ENCODE measurements at regions not wholly inside any gene's neighbourhood (a gene's known extent, or its start where the extent isn't known, plus 50 kb on each side); places are given as distances from the start of the nearest gene placed in this dataset.

GRCh38 chr5:125103459-125103858 lies 357.0 kb upstream of the ZNF608 start:
- no peak for DNase-seq

GRCh38 chr5:125106271-125106670 lies 359.8 kb upstream of the ZNF608 start:
- no peak for DNase-seq

- DNase-seq: no peak
Measured at GRCh38 chr5:125106881-125107280, 360.4 kb upstream of the ZNF608 start.

GRCh38 chr5:125109293-125109692 lies 362.9 kb upstream of the ZNF608 start:
- DNase-seq: no peak

- DNase-seq: no peak
Measured at GRCh38 chr5:125109816-125110215, 363.4 kb upstream of the ZNF608 start.

GRCh38 chr5:125112196-125112595 lies 365.8 kb upstream of the ZNF608 start:
- DNase-seq: no peak

- DNase-seq: no peak
Measured at GRCh38 chr5:125113328-125113727, 366.9 kb upstream of the ZNF608 start.

- DNase-seq: no peak
Measured at GRCh38 chr5:125115195-125115525, 368.7 kb upstream of the ZNF608 start.

GRCh38 chr5:125117566-125117965 lies 371.1 kb upstream of the ZNF608 start:
- no peak for DNase-seq

GRCh38 chr5:125120012-125120411 lies 373.6 kb upstream of the ZNF608 start:
- DNase-seq: no peak

- DNase-seq: no peak
Measured at GRCh38 chr5:125125031-125125823, 378.8 kb upstream of the ZNF608 start.

GRCh38 chr5:125126050-125126449 lies 379.6 kb upstream of the ZNF608 start:
- no peak for DNase-seq

- DNase-seq: no peak
Measured at GRCh38 chr5:125129151-125129806, 382.8 kb upstream of the ZNF608 start.

- no peak for DNase-seq
Measured at GRCh38 chr5:125130591-125130990, 384.2 kb upstream of the ZNF608 start.

- DNase-seq: no peak
Measured at GRCh38 chr5:125134216-125135081, 388.0 kb upstream of the ZNF608 start.

GRCh38 chr5:125137535-125137934 lies 391.1 kb upstream of the ZNF608 start:
- no peak for DNase-seq

- no peak for DNase-seq
Measured at GRCh38 chr5:125138266-125138665, 391.8 kb upstream of the ZNF608 start.

- DNase-seq: no peak
Measured at GRCh38 chr5:125139590-125139989, 393.2 kb upstream of the ZNF608 start.

- DNase-seq: no peak
Measured at GRCh38 chr5:125140220-125140619, 393.8 kb upstream of the ZNF608 start.

- DNase-seq: no peak
Measured at GRCh38 chr5:125140855-125141254, 394.4 kb upstream of the ZNF608 start.

GRCh38 chr5:125142458-125142857 lies 396.0 kb upstream of the ZNF608 start:
- DNase-seq: no peak

- no peak for DNase-seq
Measured at GRCh38 chr5:125143011-125143410, 396.6 kb upstream of the ZNF608 start.

- no peak for DNase-seq
Measured at GRCh38 chr5:125148076-125148475, 401.6 kb upstream of the ZNF608 start.

GRCh38 chr5:125148706-125149105 lies 402.3 kb upstream of the ZNF608 start:
- no peak for DNase-seq

Data from stimulated activated CD4-positive, alpha-beta T cell treated with anti-CD3 and anti-CD28 coated beads, Interleukin-2, amount 100 ng/mL, for 24 hours (primary cell).